ENCODE measurements at regions not wholly inside any gene's neighbourhood (a gene's known extent, or its start where the extent isn't known, plus 50 kb on each side); places are given as distances from the start of the nearest gene placed in this dataset.

GRCh38 chr2:221100467-221101089 lies 471.5 kb downstream of the EPHA4 start:
- TF ChIP-seq ZNF311 (tag by site-specific recombination; IDR thresholded peaks at IDR 0.05; ENCODE audit: borderline replicate concordance) (no peak), SP7 (tag by site-specific recombination; IDR thresholded peaks at IDR 0.05) (no peak), CTCF (tag by site-specific recombination; IDR thresholded peaks at IDR 0.05) (no peak), HOXC10 (CRISPR knock-in tag; IDR thresholded peaks at IDR 0.05) (no peak), ZNF132 (tag by site-specific recombination; IDR thresholded peaks at IDR 0.05; ENCODE audit: borderline replicate concordance) (no peak), KLF1 (tag by site-specific recombination; IDR thresholded peaks at IDR 0.05) (no peak), ZBTB48 (tag by site-specific recombination; IDR thresholded peaks at IDR 0.05) (no peak), ZBTB20 (tag by site-specific recombination; IDR thresholded peaks at IDR 0.05) (no peak), ZNF10 (tag by site-specific recombination; IDR thresholded peaks at IDR 0.05) (no peak)
